H4 (cell line): ENCODE measurements at regions not wholly inside any gene's neighbourhood (a gene's known extent, or its start where the extent isn't known, plus 50 kb on each side); places are given as distances from the start of the nearest gene placed in this dataset.
"Not testable (repeated sequence)": the region's sequence is repeated elsewhere in the genome, so short reads cannot be mapped to it uniquely, and the experiment has no call there.

Experiments used
- DNase-seq: peaks from one replicate; pipeline ENCODE4 v3.0.0-alpha.2; 2015; ENCODE audit warnings: low spot score

DNA sequence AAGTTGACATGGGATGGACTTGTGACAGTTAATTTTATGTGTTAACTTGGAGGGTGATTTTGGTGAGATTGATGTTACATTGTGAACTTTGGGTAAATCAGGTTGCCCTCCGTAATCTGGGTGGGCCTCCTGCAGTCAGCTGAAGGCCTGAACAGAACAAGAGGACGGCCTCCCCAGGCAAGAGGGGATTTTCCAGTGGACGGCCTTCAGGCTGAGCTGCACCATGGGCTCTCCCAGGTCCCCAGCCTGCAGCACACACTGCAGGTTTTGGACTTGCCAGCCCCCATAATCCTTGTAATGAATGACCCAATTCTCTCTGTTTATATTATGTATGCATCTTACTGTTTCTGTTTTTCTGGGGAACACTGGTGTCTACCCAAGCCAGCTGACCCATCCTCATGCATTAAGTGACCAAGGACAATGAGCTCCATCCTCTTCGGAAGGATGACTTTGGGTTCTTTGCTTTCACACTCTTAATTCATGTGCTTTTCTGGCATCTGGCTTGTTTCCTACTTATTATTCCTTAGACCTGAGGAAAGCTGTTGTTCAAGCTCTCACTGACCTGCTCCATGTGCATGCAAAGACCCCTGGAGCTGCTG lies 64.2 kb downstream of the DACT2 start:
- DNase-seq, result no peak

DNA sequence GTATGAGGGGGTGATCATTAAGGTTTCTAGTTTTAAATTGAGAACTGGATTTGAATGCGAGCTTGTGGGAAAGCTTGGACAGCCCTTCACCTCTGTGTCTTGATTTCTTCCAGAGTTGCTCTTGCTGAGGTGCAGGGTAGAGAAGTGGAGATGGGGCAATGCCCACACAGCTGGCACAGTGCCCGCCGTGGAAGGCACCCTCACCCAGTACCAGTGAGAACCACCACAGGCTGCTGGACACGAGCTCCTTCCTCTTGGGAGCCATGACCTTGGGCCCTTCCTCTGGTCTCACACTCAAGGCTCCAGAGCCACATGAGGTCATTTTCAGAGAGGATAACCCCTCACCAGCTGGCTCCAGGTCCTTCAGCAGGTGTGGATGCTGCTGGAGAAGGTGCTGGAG lies 67.3 kb downstream of the DACT2 start:
- no peak for DNase-seq

DNA sequence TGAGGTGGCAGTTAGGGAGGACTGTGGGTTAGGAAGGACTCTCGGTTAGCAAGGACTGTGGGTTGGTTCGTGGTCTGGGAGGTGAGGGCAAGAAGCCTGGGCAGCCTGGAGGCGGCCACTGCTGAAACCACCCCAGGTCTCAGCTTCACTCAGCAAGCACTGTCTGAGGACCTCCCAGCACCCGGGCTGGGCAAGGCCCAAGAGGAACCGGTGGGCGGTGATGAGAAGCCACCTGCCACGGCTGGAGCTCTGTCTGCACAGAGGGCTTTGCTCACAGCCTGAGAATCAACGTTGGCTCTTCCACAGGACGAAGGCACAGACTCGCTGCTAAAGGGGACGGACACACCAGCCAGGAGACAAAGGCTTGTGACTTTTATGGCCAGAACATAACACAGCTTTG lies 69.3 kb downstream of the DACT2 start:
- DNase-seq, result no peak

DNA sequence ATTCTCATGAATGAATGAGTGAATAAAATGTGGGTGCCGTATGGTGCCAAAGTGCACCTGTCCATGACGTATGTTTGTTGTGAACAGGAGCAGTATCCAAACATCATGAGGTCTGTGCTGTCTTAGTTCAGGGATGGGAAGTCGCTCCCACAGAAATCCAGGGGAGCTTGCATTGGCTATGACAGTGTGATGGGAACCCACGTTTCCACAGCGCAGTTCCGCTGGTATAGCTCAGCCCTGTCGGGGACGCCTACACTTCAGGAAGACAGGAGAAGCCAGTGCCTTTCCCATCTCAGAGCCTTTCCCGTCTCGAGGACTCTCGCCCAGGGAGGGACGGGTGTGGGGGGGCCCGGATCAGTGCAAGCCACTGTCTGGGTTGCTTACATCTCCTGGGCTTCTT lies 69.8 kb downstream of the DACT2 start:
- DNase-seq, result no peak

DNA sequence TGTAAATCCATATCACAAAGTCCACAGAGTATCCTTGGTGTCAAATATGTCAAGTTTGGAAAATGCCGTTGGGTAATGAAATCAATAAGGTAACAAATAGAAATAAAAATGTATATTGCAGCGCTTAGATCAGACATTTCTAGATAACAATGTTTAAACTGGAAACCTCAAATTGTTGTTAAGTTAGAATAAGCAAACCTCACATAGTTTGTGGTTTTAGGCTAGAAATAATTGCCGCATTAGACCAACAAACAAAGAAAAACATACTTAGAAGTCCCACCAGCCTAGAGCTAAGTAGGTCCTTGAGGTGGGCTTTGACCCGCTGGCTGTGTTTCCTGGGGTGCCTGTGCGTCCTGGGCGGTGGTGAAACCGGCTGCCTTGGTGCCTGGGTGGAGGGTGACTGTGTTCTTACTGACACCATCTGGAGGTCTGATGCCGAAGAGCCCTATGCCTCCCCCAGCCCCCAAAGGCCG lies 71.4 kb downstream of the DACT2 start:
- peak; percentile 51 for DNase-seq

DNA sequence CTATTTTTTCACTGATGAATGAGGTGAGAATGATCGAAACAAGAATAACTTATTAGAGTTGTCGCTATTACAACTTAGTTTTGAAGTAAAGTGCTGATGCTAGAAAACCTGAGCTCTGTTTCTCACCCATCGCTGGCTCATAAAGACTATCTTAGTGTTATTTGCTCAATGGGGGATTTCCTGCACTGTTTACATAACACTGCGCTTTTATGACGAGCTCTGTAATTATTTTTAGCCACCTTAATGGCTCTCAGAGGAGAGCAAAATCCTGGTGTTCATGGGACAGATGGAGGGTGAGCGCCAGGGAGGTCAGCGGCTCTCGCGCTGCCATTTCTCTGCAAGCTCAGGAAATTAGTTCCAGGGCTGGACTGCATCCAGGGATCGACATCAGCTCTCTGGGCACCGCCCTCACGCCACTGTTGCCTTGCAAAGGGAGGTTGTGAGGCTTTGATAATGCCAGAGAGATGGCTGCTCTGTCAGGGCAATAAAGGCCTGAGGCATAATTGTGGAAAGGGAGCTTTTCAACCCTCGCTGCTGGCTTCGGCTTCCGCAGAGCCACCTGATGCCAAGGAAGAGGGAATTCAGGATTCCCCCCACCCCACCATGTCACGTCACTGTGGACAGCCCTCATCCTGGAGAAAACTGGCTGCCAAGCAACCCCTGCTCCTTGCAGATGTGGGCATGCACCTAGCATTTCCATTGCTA lies 72.0 kb downstream of the DACT2 start:
- peak; percentile 63 for DNase-seq

DNA sequence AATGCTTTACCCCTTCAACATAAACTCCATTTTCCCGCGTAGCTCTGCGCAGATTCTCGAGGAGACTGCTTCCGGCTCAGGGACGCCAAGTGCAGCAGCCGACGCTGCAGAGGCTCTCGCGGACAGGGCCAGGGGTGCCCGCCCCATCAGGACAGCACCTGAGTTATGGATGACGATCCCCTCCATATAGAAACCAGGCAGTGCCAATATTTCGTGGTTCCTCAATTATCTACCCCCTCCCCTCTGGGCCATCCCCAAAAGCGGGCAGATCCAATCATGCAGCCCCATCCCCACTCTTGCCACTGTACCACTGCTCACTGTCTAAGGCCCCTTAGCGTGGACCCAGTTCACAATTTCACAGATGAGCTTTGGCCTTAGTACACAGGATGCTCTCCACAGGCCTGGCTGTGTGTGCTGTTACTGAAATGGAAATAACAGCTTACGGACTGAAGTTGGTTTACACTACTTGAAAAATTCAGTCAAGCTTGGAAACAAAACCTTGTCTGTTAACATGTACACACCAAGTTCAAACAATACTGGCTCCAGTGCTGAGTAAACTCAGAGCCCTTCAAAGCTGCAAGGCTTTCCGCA lies 74.5 kb downstream of the DACT2 start:
- DNase-seq, result no peak

DNA sequence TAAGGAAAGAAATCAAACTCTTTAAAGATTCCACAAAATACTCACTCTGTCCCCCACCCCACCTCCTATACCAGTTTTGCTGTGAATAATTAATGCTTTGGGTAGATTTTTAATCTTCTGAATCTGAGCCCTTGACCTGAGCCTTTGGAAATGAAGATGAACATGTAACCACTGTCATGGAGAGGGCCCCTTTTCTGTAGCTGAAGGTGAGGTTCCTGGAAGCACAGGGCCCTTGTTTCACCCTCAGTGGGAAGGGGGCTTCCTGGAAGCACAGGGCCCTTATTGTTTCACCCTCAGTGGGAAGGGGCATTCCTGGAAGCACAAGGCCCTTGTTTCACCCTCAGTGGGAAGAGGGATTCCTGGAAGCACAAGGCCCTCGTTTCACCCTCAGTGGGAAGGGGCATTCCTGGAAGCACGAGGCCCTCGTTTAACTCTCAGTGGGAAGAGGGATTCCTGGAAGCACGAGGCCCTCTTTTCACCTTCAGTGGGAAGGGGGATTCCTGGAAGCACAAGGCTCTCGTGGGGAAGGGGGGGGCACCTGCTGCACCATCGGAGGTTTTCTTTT lies 75.7 kb downstream of the DACT2 start:
- no peak for DNase-seq

DNA sequence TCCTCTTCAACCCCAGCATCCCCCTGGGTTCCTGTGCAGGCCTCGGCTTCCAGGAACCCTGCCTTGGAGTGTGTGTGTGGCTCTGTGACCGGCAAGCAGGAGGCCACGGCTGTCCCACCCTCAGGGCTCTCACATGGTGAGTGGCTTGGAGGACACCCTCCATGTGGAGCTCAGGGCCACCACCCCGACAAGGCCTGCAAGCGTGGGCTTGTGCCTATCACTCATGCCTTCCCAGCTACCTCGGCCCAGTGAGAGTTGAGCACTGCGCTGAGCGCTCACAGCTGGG lies 76.7 kb downstream of the DACT2 start:
- DNase-seq, result no peak

DNA sequence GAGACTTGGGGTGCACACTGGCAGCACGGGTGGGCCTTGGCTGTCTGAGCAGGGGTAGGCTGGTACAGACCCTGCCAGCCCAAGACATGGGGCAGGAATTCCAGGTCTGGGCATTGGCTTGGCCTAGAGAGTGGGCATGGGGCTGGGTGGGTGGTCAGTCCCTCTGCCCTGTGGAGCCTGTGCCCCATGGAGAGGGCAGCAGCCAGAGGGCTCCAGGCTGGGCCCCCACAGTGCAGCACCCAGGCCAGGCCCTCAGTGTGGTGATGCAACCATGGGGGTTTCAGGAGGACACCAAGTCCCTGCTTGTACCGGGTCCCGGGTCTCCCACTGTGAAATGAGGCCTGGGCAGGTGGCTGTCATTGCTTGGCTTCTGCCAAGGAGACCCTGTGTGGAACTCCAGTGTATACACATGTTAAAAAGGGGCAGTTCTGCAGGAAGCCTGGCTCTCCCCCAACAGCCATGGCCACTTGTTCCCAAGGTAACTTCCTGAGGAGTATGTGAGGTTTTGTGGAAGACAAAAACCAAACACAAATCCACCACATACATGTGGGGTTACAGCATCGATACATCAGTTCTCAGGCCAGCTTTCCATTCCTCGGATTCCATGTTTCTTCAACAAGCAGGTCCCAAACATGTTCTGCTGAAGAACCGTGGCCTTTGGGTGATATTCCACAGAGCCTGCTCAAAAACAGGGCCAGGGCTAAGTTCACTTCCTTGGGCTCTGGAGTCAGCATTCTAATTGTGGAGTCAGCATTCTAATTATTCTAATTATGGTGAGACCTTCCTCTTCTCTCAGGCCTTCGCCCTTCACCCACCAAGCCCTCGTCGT lies 77.3 kb downstream of the DACT2 start:
- no peak for DNase-seq

DNA sequence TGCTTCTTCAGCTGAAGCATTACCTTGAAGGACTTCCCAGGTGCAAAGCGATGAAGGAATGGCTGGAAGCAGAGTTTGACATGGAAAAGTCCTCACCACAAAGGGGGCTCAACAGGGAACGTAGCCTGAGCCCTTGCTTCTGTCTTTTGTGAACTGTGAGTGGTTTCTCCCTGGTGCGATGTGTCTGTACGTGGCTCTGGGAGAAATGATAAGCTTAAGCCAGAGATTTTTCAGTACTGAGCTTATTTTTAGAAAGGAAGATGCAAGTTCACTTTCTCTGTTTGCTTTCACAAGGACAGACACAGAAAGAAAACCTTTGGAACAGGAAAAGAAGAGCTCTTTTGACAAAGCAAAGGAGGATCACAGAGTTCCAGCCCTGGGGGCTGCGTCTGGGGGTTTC lies 79.4 kb downstream of the DACT2 start:
- no peak for DNase-seq

DNA sequence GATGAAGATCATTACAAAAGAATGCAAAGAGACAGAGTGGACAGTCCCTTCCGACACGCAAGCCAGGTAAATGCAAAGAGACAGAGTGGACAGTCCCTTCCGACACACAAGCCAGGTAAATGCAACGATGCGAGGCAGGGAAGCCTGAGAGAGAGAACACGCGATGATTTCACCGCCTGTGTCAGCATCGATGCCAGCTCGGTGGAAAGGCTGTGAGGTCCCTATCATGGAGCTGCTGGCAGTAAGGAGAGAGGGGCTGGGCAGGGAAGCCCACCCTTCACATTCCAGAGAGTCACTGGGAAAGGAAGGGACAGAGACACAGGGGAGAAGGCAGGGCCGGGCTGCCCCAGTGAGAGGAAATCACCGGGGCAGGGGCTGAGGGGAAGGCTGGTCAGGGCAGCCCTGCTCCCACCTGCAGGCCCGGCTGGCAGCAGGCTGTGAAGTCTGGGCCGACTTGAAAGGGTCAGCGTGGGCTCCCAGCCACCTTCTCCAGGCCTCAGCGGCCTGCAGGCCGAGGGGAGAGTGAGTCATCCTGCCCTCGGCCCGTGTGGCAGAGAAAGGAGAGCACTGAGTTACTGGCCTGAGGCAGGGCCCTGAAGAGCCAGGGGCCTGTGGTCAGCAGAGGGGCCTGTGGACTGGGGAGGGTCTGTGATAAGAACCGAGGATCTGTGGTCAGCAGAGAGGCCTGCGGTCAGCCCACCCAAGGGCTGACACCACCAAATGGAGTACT lies 80.4 kb downstream of the DACT2 start:
- DNase-seq, result no peak

DNA sequence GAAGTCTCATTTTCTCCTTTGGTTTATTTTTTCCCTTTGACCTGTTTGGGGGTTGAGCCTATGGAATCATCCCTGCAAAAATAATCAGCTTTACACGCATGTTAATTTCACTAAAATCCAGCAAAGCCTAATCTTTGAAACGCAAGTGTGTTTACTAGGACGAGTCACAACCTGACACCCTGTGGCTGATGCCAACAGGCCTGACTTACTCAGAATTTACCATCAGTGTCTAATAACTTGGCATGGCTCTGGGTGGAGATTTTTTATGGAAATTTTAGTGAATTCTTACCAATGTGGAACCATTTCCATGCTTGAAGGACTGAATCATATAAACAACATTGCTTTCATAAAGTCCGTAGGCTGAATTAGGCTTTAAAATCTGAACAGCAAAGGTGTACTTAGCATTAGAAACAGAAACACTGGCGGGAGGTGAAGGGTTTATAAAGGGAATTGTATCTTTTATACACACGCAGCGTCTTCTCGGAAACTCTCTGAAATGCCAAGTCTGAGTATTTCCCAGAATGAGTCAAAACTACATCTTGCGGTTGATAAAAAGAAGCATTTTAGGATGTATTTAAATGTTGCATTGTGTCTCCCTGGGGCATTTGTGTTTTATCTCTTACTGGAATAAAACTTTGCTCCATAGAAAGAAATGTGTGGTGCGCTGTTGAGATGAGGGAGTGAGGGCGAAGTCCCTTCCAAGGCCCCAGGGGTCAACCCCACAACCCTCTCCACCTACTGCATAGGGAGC lies 81.2 kb downstream of the DACT2 start:
- no peak for DNase-seq

DNA sequence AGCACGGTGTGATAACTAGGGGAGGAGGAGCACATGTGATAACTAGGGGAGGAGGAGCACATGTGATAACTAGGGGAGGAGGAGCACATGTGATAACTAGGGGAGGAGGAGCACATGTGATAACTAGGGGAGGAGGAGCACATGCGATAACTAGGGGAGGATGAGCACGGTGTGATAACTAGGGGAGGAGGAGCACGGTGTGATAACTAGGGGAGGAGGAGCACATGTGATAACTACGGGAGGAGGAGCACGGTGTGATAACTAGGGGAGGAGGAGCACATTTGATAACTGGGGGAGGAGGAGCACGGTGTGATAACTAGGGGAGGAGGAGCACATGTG lies 85.7 kb downstream of the DACT2 start:
- DNase-seq, result not testable (repeated sequence)

DNA sequence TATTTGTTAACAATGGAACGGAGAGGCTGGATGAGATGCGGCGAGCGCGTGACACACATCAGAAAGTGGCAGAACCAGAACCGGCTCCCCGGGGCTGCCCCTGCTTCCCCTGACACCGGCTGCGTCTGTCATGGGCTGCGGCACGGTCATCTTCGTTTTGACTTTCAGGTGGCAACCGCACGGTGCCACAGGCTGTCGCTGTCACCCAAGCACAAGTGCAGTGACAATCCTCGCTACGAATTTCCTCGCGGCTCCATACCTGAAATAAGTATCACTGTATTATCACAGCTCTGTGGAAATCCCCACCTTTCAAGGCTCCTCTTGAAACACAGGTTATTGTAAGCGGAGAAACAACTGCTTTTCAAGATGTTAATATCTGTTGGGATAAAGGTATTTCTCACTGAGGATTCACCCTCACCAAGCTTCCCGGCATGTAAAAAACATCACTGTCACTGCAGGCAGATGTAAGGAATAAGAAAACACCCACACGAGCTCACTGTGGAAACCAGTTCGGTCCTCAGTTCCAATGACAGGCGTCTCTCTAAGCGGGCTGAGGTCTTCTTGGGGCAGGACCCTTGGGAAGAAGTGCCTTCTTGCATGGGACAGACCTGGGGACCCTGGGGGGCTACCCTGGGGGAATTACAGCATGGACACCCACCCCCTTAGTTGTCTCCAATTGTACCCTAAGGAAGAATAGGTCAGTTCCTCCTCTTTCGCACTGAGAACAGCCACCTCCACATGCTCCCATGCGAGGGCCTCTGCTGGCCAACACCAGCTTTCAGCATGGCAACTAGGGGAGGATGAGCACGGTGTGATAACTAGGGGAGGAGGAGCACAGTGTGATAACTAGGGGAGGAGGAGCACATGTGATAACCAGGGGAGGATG lies 86.3 kb downstream of the DACT2 start:
- DNase-seq, result no peak

DNA sequence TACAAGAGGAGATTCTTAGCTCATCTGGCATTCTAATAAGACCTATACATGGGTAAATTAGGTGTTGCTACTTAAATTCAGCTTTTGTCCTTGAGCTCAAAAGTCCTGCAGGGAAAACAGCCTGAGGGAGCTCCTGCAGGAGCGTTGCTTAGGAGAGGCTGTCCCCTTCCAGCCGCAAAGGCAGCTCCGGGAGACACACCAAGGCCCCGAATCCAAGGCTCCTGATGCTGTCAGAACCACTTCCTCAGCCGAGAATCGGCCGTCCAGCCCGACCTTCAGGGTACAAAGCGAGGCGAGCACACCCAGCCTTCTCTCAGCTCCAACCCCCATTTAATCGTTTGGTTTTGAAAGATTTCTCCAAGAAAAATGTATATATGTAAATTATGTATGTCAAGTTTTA lies 87.0 kb downstream of the DACT2 start:
- no peak for DNase-seq

DNA sequence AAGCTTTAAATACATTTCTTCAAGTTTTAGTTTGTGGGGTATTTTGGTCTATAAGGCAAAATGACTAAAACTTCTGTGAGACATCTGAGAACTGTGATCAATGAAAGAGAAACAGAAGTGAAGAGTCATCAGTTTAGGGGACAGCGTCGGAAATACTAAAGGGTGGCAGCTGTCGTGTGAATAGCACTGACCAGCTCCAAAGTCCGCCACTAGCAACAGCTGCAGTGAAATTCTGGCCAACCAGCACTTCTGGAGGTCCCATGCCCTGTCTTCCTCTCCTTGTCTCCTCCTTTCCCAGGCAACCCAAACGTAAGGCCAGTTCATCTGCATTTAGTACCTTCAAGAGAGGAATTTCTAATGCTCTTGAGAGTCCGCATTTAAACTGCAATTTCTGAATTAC lies 87.5 kb downstream of the DACT2 start:
- DNase-seq, result no peak

DNA sequence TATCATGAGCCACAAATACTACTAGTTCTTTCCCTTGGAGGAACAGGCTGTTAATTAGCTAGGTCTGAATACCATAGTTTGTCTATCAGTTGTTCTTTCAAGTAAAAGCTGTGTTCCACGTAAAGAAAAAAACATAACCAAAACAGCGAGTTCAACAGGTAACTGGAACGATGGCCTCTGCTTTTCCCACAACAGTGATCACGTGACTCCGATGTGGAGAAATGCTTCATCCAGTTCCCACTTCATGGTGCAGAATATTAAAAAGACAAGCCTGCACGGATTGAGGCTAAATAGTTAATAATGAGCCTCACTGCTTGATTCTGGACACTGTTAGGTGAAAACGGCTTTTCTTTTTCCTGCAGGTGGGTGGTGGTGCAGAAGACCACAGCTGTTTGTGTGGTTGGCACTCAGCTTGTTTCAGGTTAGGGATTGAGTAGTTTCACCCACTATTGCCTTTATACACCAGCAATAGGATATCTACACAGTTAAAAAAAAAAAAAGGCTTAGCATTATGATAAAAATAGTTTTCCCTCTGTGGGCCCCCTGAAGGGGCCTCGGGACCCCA lies 88.1 kb downstream of the DACT2 start:
- DNase-seq, result no peak

DNA sequence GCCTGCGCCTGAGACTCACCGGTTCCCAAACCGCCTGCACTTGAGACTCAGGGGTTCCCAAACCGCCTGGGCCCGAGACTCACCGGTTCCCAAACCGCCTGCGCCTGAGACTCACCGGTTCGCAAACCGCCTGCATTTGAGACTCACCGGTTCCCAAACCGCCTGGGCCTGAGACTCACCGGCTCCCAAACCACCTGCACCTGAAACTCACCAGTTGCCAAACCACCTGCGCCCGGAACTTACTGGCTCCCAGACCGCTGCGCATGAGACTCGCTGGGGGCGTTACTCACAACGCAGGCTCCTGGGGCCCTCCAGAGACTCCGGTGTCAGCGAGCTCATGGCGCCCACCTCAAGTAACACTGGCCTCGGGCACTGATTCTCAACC lies 90.2 kb downstream of the DACT2 start:
- no peak for DNase-seq
